ENCODE measurements at regions not wholly inside any gene's neighbourhood (a gene's known extent, or its start where the extent isn't known, plus 50 kb on each side); places are given as distances from the start of the nearest gene placed in this dataset.
A peak's percentile ranks its signal among the peaks of the same experiment; 100 is the strongest.

GRCh38 chr14:51386411-51386810 lies 146.4 kb downstream of the TMX1 start:
- no peak overlapping the region for H3K18ac ChIP-seq (ENCODE audit: low read length)
- no peaks in the 10 kb centered on the region for H3K36me3 ChIP-seq (replicated peaks in 1 of 2; ENCODE audit: control insufficient read depth in 2 of 2, insufficient read depth in 2 of 2, low read length in 2 of 2)
- no peak overlapping the region for H2BK12ac ChIP-seq (ENCODE audit: low read length)

GRCh38 chr14:51386983-51387735 lies 147.1 kb downstream of the TMX1 start:
- H2BK15ac ChIP-seq (ENCODE audit: low read length) = no peak overlapping the region
- H3K4me1 ChIP-seq (ENCODE audit: control insufficient read depth in 2 of 2, insufficient read depth in 1 of 2, low read depth in 1 of 2, low read length in 2 of 2) = no peaks in the 10 kb centered on the region
- no peak overlapping the region for H3K14ac ChIP-seq (ENCODE audit: low read length)
- no peak overlapping the region for H3K4ac ChIP-seq (ENCODE audit: low read length)
- no peaks in the 10 kb centered on the region for H3K9me3 ChIP-seq (replicated peaks in 1 of 2; ENCODE audit: control insufficient read depth in 2 of 2, insufficient read depth in 1 of 2, low read depth in 1 of 2, low read length in 2 of 2)
- H3K23ac ChIP-seq (ENCODE audit: low read depth, low read length, poor library complexity) = no peak overlapping the region
- no peak for DNase-seq (ENCODE audit: low spot score)
- H4K91ac ChIP-seq (ENCODE audit: low read depth, low read length, poor library complexity) = no peak overlapping the region
- no peak overlapping the region for H3K27ac ChIP-seq (replicated peaks; ENCODE audit: low read length)
- H3K4me2 ChIP-seq (ENCODE audit: insufficient read depth, low read length, poor library complexity, severe bottlenecking) = no peak overlapping the region
- H2BK5ac ChIP-seq (ENCODE audit: low read length) = no peak overlapping the region
- no peak overlapping the region for H3K4me3 ChIP-seq (ENCODE audit: low read length in 2 of 2)
- no peak overlapping the region for H2BK120ac ChIP-seq (ENCODE audit: low read depth, low read length)
- no peak overlapping the region for H3K9ac ChIP-seq (ENCODE audit: low read depth, low read length, poor library complexity)
- no peak overlapping the region for H2BK12ac ChIP-seq (ENCODE audit: low read length)
- H3K36me3 ChIP-seq (replicated peaks in 1 of 2; ENCODE audit: control insufficient read depth in 2 of 2, insufficient read depth in 2 of 2, low read length in 2 of 2) = no peaks in the 10 kb centered on the region
- no peaks in the 10 kb centered on the region for H3K27me3 ChIP-seq (ENCODE audit: control insufficient read depth in 3 of 3, insufficient read depth in 3 of 3, low read depth in 1 of 3, low read length in 3 of 3)
- H2AFZ ChIP-seq (ENCODE audit: low read length) = no peak overlapping the region
- no peaks in the 10 kb centered on the region for H3K79me1 ChIP-seq (ENCODE audit: low read depth, low read length)
- WGBS, 2 donors (ENCODE audit: extremely low coverage in 2 of 2, insufficient read length in 2 of 2, insufficient replicate concordance in 1 of 2) = no CpG with 5 or more reads among the region's 3 CpGs
- H4K8ac ChIP-seq (ENCODE audit: low read depth, low read length) = no peak overlapping the region
- no peak overlapping the region for H3K18ac ChIP-seq (ENCODE audit: low read length)
- H2AK5ac ChIP-seq (ENCODE audit: low read depth, low read length) = no peak overlapping the region

More at GRCh38 chr14:51386411-51386810, 146.4 kb downstream of the TMX1 start:
- Histone ChIP-seq H2BK15ac (ENCODE audit: low read length) (no peak overlapping the region), H2BK5ac (ENCODE audit: low read length) (no peak overlapping the region), H3K9me3 (replicated peaks in 1 of 2; ENCODE audit: control insufficient read depth in 2 of 2, insufficient read depth in 1 of 2, low read depth in 1 of 2, low read length in 2 of 2) (no peaks in the 10 kb centered on the region), H3K4me2 (ENCODE audit: insufficient read depth, low read length, poor library complexity, severe bottlenecking) (no peak overlapping the region), H3K9ac (ENCODE audit: low read depth, low read length, poor library complexity) (no peak overlapping the region), H3K27me3 (ENCODE audit: control insufficient read depth in 3 of 3, insufficient read depth in 3 of 3, low read depth in 1 of 3, low read length in 3 of 3) (no peaks in the 10 kb centered on the region), H3K79me1 (ENCODE audit: low read depth, low read length) (no peaks in the 10 kb centered on the region), H3K4me1 (ENCODE audit: control insufficient read depth in 2 of 2, insufficient read depth in 1 of 2, low read depth in 1 of 2, low read length in 2 of 2) (no peaks in the 10 kb centered on the region), H2AFZ (ENCODE audit: low read length) (no peak overlapping the region), H3K14ac (ENCODE audit: low read length) (no peak overlapping the region), H4K91ac (ENCODE audit: low read depth, low read length, poor library complexity) (no peak overlapping the region), H3K4ac (ENCODE audit: low read length) (no peak overlapping the region), H2BK120ac (ENCODE audit: low read depth, low read length) (no peak overlapping the region), H3K23ac (ENCODE audit: low read depth, low read length, poor library complexity) (no peak overlapping the region), H3K27ac (replicated peaks; ENCODE audit: low read length) (no peak overlapping the region), H2AK5ac (ENCODE audit: low read depth, low read length) (no peak overlapping the region), H3K4me3 (ENCODE audit: low read length in 2 of 2) (no peak overlapping the region), H4K8ac (ENCODE audit: low read depth, low read length) (no peak overlapping the region)
- DNase-seq (ENCODE audit: low spot score) = no peak

- no CpG with 5 or more reads among the region's 1 CpG for WGBS, 2 donors (ENCODE audit: extremely low coverage in 2 of 2, insufficient read length in 2 of 2, insufficient replicate concordance in 1 of 2)
- no peak overlapping the region for H2BK5ac ChIP-seq (ENCODE audit: low read length)
- H3K4ac ChIP-seq (ENCODE audit: low read length) = no peak overlapping the region
- H3K9me3 ChIP-seq (replicated peaks in 1 of 2; ENCODE audit: control insufficient read depth in 2 of 2, insufficient read depth in 1 of 2, low read depth in 1 of 2, low read length in 2 of 2) = no peaks in the 10 kb centered on the region
- H4K8ac ChIP-seq (ENCODE audit: low read depth, low read length) = no peak overlapping the region
- no peak overlapping the region for H2BK120ac ChIP-seq (ENCODE audit: low read depth, low read length)
- no peaks in the 10 kb centered on the region for H3K36me3 ChIP-seq (replicated peaks in 1 of 2; ENCODE audit: control insufficient read depth in 2 of 2, insufficient read depth in 2 of 2, low read length in 2 of 2)
- H3K18ac ChIP-seq (ENCODE audit: low read length) = no peak overlapping the region
- no peak overlapping the region for H2AK5ac ChIP-seq (ENCODE audit: low read depth, low read length)
- H3K27me3 ChIP-seq (ENCODE audit: control insufficient read depth in 3 of 3, insufficient read depth in 3 of 3, low read depth in 1 of 3, low read length in 3 of 3) = no peaks in the 10 kb centered on the region
- H3K4me1 ChIP-seq (ENCODE audit: control insufficient read depth in 2 of 2, insufficient read depth in 1 of 2, low read depth in 1 of 2, low read length in 2 of 2) = peaks cover 9 to 14% of the 10 kb centered on the region in 2 donors
- no peak overlapping the region for H3K14ac ChIP-seq (ENCODE audit: low read length)
- no peak overlapping the region for H4K91ac ChIP-seq (ENCODE audit: low read depth, low read length, poor library complexity)
- no peaks in the 10 kb centered on the region for H3K79me1 ChIP-seq (ENCODE audit: low read depth, low read length)
- no peak overlapping the region for H2BK15ac ChIP-seq (ENCODE audit: low read length)
- no peak overlapping the region for H2BK12ac ChIP-seq (ENCODE audit: low read length)
- no peak overlapping the region for H3K4me2 ChIP-seq (ENCODE audit: insufficient read depth, low read length, poor library complexity, severe bottlenecking)
- DNase-seq (ENCODE audit: low spot score) = no peak
- H2AFZ ChIP-seq (ENCODE audit: low read length) = no peak overlapping the region
- no peak overlapping the region for H3K27ac ChIP-seq (replicated peaks; ENCODE audit: low read length)
- no peak overlapping the region for H3K23ac ChIP-seq (ENCODE audit: low read depth, low read length, poor library complexity)
- no peak overlapping the region for H3K4me3 ChIP-seq (ENCODE audit: low read length in 2 of 2)
- no peak overlapping the region for H3K9ac ChIP-seq (ENCODE audit: low read depth, low read length, poor library complexity)
Measured at GRCh38 chr14:51392416-51392815, 152.4 kb downstream of the TMX1 start.

GRCh38 chr14:51394384-51394783 lies 154.3 kb downstream of the TMX1 start:
- Histone ChIP-seq H3K27ac (replicated peaks; ENCODE audit: low read length) (no peak overlapping the region), H2BK120ac (ENCODE audit: low read depth, low read length) (no peak overlapping the region), H3K4me3 (ENCODE audit: low read length in 2 of 2) (no peak overlapping the region), H4K91ac (ENCODE audit: low read depth, low read length, poor library complexity) (no peak overlapping the region), H3K14ac (ENCODE audit: low read length) (no peak overlapping the region), H2AFZ (ENCODE audit: low read length) (peak overlapping the region; percentile 82), H2AK5ac (ENCODE audit: low read depth, low read length) (no peak overlapping the region), H3K9ac (ENCODE audit: low read depth, low read length, poor library complexity) (no peak overlapping the region), H3K36me3 (replicated peaks in 1 of 2; ENCODE audit: control insufficient read depth in 2 of 2, insufficient read depth in 2 of 2, low read length in 2 of 2) (no peaks in the 10 kb centered on the region), H2BK12ac (ENCODE audit: low read length) (no peak overlapping the region), H3K27me3 (ENCODE audit: control insufficient read depth in 3 of 3, insufficient read depth in 3 of 3, low read depth in 1 of 3, low read length in 3 of 3) (no peaks in the 10 kb centered on the region), H3K4ac (ENCODE audit: low read length) (no peak overlapping the region), H3K23ac (ENCODE audit: low read depth, low read length, poor library complexity) (no peak overlapping the region), H2BK5ac (ENCODE audit: low read length) (no peak overlapping the region), H3K4me1 (ENCODE audit: control insufficient read depth in 2 of 2, insufficient read depth in 1 of 2, low read depth in 1 of 2, low read length in 2 of 2) (peaks cover 9 to 14% of the 10 kb centered on the region in 2 donors), H3K18ac (ENCODE audit: low read length) (no peak overlapping the region), H2BK15ac (ENCODE audit: low read length) (no peak overlapping the region), H4K8ac (ENCODE audit: low read depth, low read length) (no peak overlapping the region), H3K79me1 (ENCODE audit: low read depth, low read length) (no peaks in the 10 kb centered on the region), H3K9me3 (replicated peaks in 1 of 2; ENCODE audit: control insufficient read depth in 2 of 2, insufficient read depth in 1 of 2, low read depth in 1 of 2, low read length in 2 of 2) (no peaks in the 10 kb centered on the region), H3K4me2 (ENCODE audit: insufficient read depth, low read length, poor library complexity, severe bottlenecking) (no peak overlapping the region)
- no peak for DNase-seq (ENCODE audit: low spot score)
- no CpG with 5 or more reads among the region's 4 CpGs for WGBS, 2 donors (ENCODE audit: extremely low coverage in 2 of 2, insufficient read length in 2 of 2, insufficient replicate concordance in 1 of 2)

Measured in neuronal stem cell (in vitro differentiated cells).